ENCODE measurements at regions not wholly inside any gene's neighbourhood (a gene's known extent, or its start where the extent isn't known, plus 50 kb on each side); places are given as distances from the start of the nearest gene placed in this dataset.

DNA sequence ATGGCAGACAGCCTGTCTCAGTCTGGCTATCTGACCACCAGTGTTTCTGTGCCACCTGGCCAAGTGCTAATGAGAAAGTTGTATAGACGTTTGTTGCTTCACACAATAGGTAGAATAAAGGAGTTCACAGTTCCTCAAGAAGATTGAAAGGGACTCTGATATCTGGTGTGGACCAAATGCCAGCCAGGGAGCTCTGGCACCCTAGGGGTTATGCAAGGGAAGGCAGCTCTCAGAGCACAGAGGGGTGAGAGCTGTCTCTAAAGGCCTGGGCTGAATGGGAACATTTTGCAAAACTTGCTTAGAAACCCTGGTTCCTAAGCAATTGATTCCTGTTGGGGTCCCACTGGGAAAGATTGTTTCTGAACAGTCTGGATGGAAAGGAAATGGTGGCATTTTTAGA lies 553.8 kb downstream of the EPHA4 start:
- Histone ChIP-seq H3K36me3 (no peaks in the 10 kb centered on the region), H3K27ac (no peak overlapping the region), H3K27me3 (no peaks in the 10 kb centered on the region), H3K9me3 (no peaks in the 10 kb centered on the region), H3K4me3 (no peak overlapping the region), H3K4me1 (no peaks in the 10 kb centered on the region)
- TF ChIP-seq, protein P1, sequence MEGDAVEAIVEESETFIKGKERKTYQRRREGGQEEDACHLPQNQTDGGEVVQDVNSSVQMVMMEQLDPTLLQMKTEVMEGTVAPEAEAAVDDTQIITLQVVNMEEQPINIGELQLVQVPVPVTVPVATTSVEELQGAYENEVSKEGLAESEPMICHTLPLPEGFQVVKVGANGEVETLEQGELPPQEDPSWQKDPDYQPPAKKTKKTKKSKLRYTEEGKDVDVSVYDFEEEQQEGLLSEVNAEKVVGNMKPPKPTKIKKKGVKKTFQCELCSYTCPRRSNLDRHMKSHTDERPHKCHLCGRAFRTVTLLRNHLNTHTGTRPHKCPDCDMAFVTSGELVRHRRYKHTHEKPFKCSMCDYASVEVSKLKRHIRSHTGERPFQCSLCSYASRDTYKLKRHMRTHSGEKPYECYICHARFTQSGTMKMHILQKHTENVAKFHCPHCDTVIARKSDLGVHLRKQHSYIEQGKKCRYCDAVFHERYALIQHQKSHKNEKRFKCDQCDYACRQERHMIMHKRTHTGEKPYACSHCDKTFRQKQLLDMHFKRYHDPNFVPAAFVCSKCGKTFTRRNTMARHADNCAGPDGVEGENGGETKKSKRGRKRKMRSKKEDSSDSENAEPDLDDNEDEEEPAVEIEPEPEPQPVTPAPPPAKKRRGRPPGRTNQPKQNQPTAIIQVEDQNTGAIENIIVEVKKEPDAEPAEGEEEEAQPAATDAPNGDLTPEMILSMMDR (IDR thresholded peaks at IDR 0.05) = no peak
- TF ChIP-seq POLR2A (IDR thresholded peaks at IDR 0.05) (no peak), POLR2AphosphoS5 (IDR thresholded peaks at IDR 0.05; ENCODE audit: insufficient read depth in 1 of 2, low read depth in 1 of 2) (no peak)
- DNase-seq (ENCODE audit: extremely low spot score in 2 of 2) = no peak
- intact Hi-C loops (cut with DNase I) = no loop called here

DNA sequence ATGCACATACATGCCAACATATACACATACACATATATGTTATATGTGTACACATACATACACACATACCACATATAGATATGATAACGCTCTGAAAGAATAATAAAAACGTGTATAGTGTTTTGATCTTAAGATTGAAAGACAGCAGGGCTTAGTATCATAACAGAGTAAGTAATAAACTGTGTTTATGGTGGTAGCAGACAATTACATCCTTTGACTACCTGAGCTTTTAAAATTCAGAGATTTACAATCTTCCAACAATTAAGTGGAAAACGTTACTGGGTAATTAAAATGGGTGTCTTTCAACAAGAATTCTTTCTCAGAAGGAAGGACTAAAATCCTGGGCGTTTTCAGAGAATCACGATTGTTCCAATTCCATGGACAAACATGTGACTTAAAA lies 552.4 kb downstream of the EPHA4 start:
- no peaks in the 10 kb centered on the region for H3K36me3 ChIP-seq
- TF ChIP-seq, protein P1 (IDR thresholded peaks at IDR 0.05) = no peak
- no peak for TF ChIP-seq POLR2A (IDR thresholded peaks at IDR 0.05)
- TF ChIP-seq POLR2AphosphoS5 (IDR thresholded peaks at IDR 0.05; ENCODE audit: insufficient read depth in 1 of 2, low read depth in 1 of 2) = no peak
- no peak overlapping the region for H3K4me3 ChIP-seq
- no peaks in the 10 kb centered on the region for H3K9me3 ChIP-seq
- no peaks in the 10 kb centered on the region for H3K4me1 ChIP-seq
- intact Hi-C loops (cut with DNase I) = no loop called here
- DNase-seq (ENCODE audit: extremely low spot score in 2 of 2) = no peak
- H3K27ac ChIP-seq = no peak overlapping the region
- H3K27me3 ChIP-seq = no peaks in the 10 kb centered on the region

- Histone ChIP-seq H3K4me1 (no peaks in the 10 kb centered on the region), H3K27me3 (no peaks in the 10 kb centered on the region), H3K9me3 (no peaks in the 10 kb centered on the region), H3K27ac (no peak overlapping the region), H3K4me3 (no peak overlapping the region), H3K36me3 (no peaks in the 10 kb centered on the region)
- intact Hi-C loops (cut with DNase I) = no loop called here
- no peak for TF ChIP-seq POLR2AphosphoS5 (IDR thresholded peaks at IDR 0.05; ENCODE audit: insufficient read depth in 1 of 2, low read depth in 1 of 2)
- TF ChIP-seq POLR2A (IDR thresholded peaks at IDR 0.05) = no peak
- TF ChIP-seq, protein P1 (IDR thresholded peaks at IDR 0.05) = no peak
- no peak for DNase-seq (ENCODE audit: extremely low spot score in 2 of 2)
These were observed 549.5 kb downstream of the EPHA4 start for GRCh38 chr2:221022554-221022953.

DNA sequence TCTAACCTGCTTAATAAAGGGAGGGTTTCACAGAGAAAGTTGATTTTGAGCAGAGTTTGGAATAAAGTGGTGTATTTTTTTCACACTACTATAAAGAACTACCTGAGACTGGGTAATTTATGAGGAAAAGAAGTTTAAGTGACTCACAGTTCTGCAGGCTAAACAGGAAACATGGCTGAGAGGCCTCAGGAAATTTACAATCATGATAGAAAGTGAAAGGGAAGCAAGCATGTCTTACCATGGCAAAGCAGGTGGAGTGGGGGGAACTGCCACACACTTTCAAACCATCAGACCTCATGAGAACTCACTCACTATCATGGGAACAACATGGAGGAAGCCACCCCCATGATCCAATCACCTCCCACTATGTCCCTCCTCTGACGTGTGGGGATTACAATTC lies 546.7 kb downstream of the EPHA4 start:
- Histone ChIP-seq H3K4me1 (no peaks in the 10 kb centered on the region), H3K9me3 (no peaks in the 10 kb centered on the region), H3K36me3 (no peaks in the 10 kb centered on the region), H3K27me3 (no peaks in the 10 kb centered on the region), H3K27ac (no peak overlapping the region), H3K4me3 (no peak overlapping the region)
- intact Hi-C loops (cut with DNase I) = no loop called here
- TF ChIP-seq POLR2A (IDR thresholded peaks at IDR 0.05) = no peak
- TF ChIP-seq, protein P1 (IDR thresholded peaks at IDR 0.05) = no peak
- TF ChIP-seq POLR2AphosphoS5 (IDR thresholded peaks at IDR 0.05; ENCODE audit: insufficient read depth in 1 of 2, low read depth in 1 of 2) = no peak
- no peak for DNase-seq (ENCODE audit: extremely low spot score in 2 of 2)

DNA sequence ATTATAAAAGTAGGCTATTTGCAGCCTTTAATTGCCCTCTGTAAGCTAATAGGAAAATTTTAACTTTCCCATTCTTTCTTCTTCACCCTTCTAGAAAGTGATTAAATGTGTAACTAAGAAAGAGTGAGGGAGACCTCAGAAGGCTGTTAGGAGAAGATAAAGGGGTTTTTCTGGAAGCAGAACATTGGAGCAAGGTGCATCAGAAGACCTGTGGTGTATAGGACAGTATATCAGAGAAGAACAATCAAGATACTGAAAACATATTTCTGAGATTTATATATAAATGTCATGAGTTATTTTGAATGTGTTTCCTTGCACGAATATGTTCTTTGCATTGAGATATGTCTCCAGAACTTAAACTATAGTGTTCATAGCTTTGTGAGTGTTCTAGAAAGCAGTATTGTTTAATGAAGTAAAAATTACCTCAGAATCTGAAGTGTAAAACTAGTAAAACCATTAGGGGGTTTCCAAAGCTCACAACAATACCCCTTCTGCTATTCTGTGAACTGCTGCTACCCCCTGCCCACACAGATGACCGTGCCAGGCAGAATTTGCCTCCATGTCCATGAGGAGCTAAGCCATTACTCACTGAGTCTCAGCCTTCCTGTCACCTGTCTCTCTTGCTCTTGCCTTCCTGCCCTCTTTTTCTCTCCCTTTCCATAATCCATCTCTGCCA lies 537.9 kb downstream of the EPHA4 start:
- Histone ChIP-seq H3K9me3 (no peaks in the 10 kb centered on the region), H3K36me3 (no peaks in the 10 kb centered on the region), H3K27me3 (no peaks in the 10 kb centered on the region), H3K27ac (no peak overlapping the region), H3K4me1 (no peaks in the 10 kb centered on the region), H3K4me3 (no peak overlapping the region)
- intact Hi-C loops (cut with DNase I) = no loop called here
- TF ChIP-seq POLR2AphosphoS5 (IDR thresholded peaks at IDR 0.05; ENCODE audit: insufficient read depth in 1 of 2, low read depth in 1 of 2) (no peak), POLR2A (IDR thresholded peaks at IDR 0.05) (no peak)
- TF ChIP-seq, protein P1 (IDR thresholded peaks at IDR 0.05) = no peak
- DNase-seq (ENCODE audit: extremely low spot score in 2 of 2) = no peak
